ENCODE measurements at regions not wholly inside any gene's neighbourhood (a gene's known extent, or its start where the extent isn't known, plus 50 kb on each side); places are given as distances from the start of the nearest gene placed in this dataset.
"Not testable (repeated sequence)": the region's sequence is repeated elsewhere in the genome, so short reads cannot be mapped to it uniquely, and the experiment has no call there.

- no peak overlapping the region for H3K4me2 ChIP-seq (ENCODE audit: low read depth, low read length)
- H3K27ac ChIP-seq (ENCODE audit: low read length): no peak overlapping the region
- no peak for DNase-seq
These were observed 99.5 kb upstream of the FSCB start for GRCh38 chr14:44606576-44606975.

DNA sequence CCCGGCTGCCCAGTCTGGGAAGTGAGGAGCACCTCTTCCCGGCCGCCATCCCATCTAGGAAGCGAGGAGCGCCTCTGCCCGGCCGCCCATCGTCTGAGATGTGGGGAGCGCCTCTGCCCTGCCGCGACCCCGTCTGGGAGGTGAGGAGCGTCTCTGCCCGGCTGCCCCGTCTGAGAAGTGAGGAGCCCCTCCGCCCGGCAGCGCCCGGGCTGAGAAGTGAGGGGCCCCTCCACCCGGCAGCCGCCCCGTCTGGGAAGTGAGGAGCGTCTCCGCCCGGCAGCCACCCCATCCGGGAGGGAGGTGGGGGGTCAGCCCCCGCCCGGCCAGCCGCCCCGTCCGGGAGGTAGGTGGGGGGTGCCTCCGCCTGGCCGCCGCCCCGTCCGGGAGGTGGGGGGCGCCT lies 94.2 kb upstream of the FSCB start:
- not testable (repeated sequence) for H3K4me2 ChIP-seq (ENCODE audit: low read depth, low read length); H3F3A ChIP-seq (ENCODE audit: insufficient read depth, low read length); DNase-seq; H3K9me3 ChIP-seq (replicated peaks; ENCODE audit: insufficient read depth, low read length); H3K79me2 ChIP-seq (ENCODE audit: low read length); H3K9ac ChIP-seq (ENCODE audit: low read length); H3K4me3 ChIP-seq (ENCODE audit: low read length); H2AFZ ChIP-seq (ENCODE audit: low read length); H3K4me1 ChIP-seq (ENCODE audit: low read length); H3K36me3 ChIP-seq (replicated peaks; ENCODE audit: insufficient read depth, low read length); H3K27me3 ChIP-seq (replicated peaks; ENCODE audit: insufficient read depth, low read length); H3K27ac ChIP-seq (ENCODE audit: low read length); H4K20me1 ChIP-seq (ENCODE audit: insufficient read depth, low read length); H3K9me2 ChIP-seq (replicated peaks; ENCODE audit: insufficient read depth, low read length)

More at GRCh38 chr14:44606576-44606975, 99.5 kb upstream of the FSCB start:
- Histone ChIP-seq H2AFZ (ENCODE audit: low read length) (no peak overlapping the region), H4K20me1 (ENCODE audit: insufficient read depth, low read length) (no peaks in the 10 kb centered on the region), H3K79me2 (ENCODE audit: low read length) (no peaks in the 10 kb centered on the region), H3K27me3 (replicated peaks; ENCODE audit: insufficient read depth, low read length) (no peaks in the 10 kb centered on the region), H3K4me3 (ENCODE audit: low read length) (no peak overlapping the region), H3K9ac (ENCODE audit: low read length) (no peak overlapping the region), H3K9me3 (replicated peaks; ENCODE audit: insufficient read depth, low read length) (no peaks in the 10 kb centered on the region), H3K36me3 (replicated peaks; ENCODE audit: insufficient read depth, low read length) (no peaks in the 10 kb centered on the region), H3K9me2 (replicated peaks; ENCODE audit: insufficient read depth, low read length) (no peaks in the 10 kb centered on the region), H3F3A (ENCODE audit: insufficient read depth, low read length) (no peaks in the 10 kb centered on the region), H3K4me1 (ENCODE audit: low read length) (no peaks in the 10 kb centered on the region)
- TF ChIP-seq EZH2 (optimal IDR thresholded peaks at IDR 0.05; ENCODE audit: low read depth, low read length): no peak
- TF ChIP-seq CTCF (IDR thresholded peaks at IDR 0.05; ENCODE audit: low read length): no peak
- TF ChIP-seq EZH2phosphoT487 (IDR thresholded peaks at IDR 0.05; ENCODE audit: low read length): no peak

DNA sequence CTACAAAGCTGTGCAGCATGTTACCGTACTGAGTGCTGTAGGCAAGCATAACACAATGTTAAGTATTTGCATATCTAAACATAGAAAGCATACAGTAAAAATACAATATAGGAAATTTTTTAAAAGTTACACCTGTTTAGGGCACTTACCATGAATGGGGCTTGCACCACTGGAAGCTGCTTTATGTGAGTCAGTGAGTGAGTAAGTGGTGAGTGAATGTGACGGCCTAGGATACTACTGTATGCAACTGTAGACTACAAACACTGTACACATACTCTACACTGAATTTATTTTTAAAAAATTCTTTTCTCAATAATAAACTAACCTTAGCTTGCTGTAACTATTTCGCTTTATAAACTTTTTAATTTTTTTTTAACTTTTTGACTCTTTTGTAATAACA lies 82.1 kb upstream of the FSCB start:
- Histone ChIP-seq H3K9ac (ENCODE audit: low read length) (no peak overlapping the region), H3K79me2 (ENCODE audit: low read length) (no peaks in the 10 kb centered on the region), H3K27ac (ENCODE audit: low read length) (no peak overlapping the region), H3K4me1 (ENCODE audit: low read length) (no peaks in the 10 kb centered on the region), H3K9me3 (replicated peaks; ENCODE audit: insufficient read depth, low read length) (no peaks in the 10 kb centered on the region), H3K9me2 (replicated peaks; ENCODE audit: insufficient read depth, low read length) (no peaks in the 10 kb centered on the region), H3K27me3 (replicated peaks; ENCODE audit: insufficient read depth, low read length) (no peaks in the 10 kb centered on the region), H3K4me3 (ENCODE audit: low read length) (no peak overlapping the region), H3K4me2 (ENCODE audit: low read depth, low read length) (no peak overlapping the region), H2AFZ (ENCODE audit: low read length) (no peak overlapping the region), H3F3A (ENCODE audit: insufficient read depth, low read length) (no peaks in the 10 kb centered on the region), H3K36me3 (replicated peaks; ENCODE audit: insufficient read depth, low read length) (no peaks in the 10 kb centered on the region), H4K20me1 (ENCODE audit: insufficient read depth, low read length) (no peaks in the 10 kb centered on the region)
- TF ChIP-seq EZH2 (optimal IDR thresholded peaks at IDR 0.05; ENCODE audit: low read depth, low read length) (no peak), CTCF (IDR thresholded peaks at IDR 0.05; ENCODE audit: low read length) (no peak), EZH2phosphoT487 (IDR thresholded peaks at IDR 0.05; ENCODE audit: low read length) (no peak)
- no peak for DNase-seq

- Histone ChIP-seq H3K4me3 (ENCODE audit: low read length) (no peak overlapping the region), H3K4me2 (ENCODE audit: low read depth, low read length) (no peak overlapping the region), H3K36me3 (replicated peaks; ENCODE audit: insufficient read depth, low read length) (no peaks in the 10 kb centered on the region), H3F3A (ENCODE audit: insufficient read depth, low read length) (no peaks in the 10 kb centered on the region), H3K9me2 (replicated peaks; ENCODE audit: insufficient read depth, low read length) (no peaks in the 10 kb centered on the region), H3K27me3 (replicated peaks; ENCODE audit: insufficient read depth, low read length) (no peaks in the 10 kb centered on the region), H3K4me1 (ENCODE audit: low read length) (no peaks in the 10 kb centered on the region), H3K9ac (ENCODE audit: low read length) (no peak overlapping the region), H3K79me2 (ENCODE audit: low read length) (no peaks in the 10 kb centered on the region), H3K9me3 (replicated peaks; ENCODE audit: insufficient read depth, low read length) (no peaks in the 10 kb centered on the region), H2AFZ (ENCODE audit: low read length) (no peak overlapping the region), H3K27ac (ENCODE audit: low read length) (no peak overlapping the region), H4K20me1 (ENCODE audit: insufficient read depth, low read length) (no peaks in the 10 kb centered on the region)
- TF ChIP-seq CTCF (IDR thresholded peaks at IDR 0.05; ENCODE audit: low read length): no peak
- no peak for TF ChIP-seq EZH2 (optimal IDR thresholded peaks at IDR 0.05; ENCODE audit: low read depth, low read length)
- no peak for TF ChIP-seq EZH2phosphoT487 (IDR thresholded peaks at IDR 0.05; ENCODE audit: low read length)
- no peak for DNase-seq
These were observed 79.8 kb upstream of the FSCB start for GRCh38 chr14:44586910-44587309.

Measured in MM.1S (cell line).